ENCODE measurements at regions not wholly inside any gene's neighbourhood (a gene's known extent, or its start where the extent isn't known, plus 50 kb on each side); places are given as distances from the start of the nearest gene placed in this dataset.

DNA sequence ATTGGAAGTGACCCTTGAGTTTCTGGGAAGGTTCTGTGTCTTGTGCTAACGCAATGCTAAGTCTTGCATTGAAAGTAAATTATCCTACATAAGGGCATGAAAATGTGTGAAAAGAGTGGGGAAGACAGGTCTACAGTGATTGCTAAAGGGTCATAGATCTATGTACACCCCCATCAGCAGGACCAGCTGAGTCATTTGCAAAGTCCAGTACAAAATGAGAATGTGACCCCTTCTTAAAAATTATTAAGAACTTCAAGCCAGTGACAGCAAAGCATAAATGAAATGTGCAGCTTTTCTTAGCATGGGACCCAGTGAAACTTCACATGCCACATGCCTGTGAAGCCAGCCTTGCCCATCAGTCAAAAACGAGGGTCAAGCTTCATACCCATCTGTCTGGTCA lies 640.7 kb upstream of the MKI67 start (continued):
- no peak for TF ChIP-seq NONO (IDR thresholded peaks at IDR 0.05; ENCODE audit: low read depth in 2 of 2, low read length in 1 of 2)

DNA sequence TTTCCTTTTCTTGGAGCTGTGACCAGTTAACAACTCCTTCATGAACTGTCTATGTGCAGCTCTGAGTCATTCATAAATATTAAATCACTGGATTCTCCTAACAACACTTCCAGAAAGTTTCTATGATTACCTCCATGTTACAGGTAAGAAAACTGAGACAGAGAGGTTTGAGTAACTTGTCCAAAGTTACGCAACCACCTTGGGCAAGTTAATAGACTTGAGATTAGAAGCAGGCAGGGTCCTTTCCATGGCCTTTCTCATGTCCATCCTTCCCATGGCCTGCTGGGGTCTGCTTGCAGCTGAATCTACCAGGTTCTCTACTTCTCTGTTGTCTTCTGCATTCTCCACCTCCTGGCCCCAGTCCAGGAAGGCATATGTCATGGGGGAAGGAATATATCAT lies 648.8 kb upstream of the MKI67 start:
- no peaks in the 10 kb centered on the region; a peak in 2 of 5 replicates for H3K27me3 ChIP-seq (ENCODE audit: control insufficient read depth in 2 of 2, insufficient read depth in 2 of 2, low read length in 2 of 2)
- H3K9ac ChIP-seq (ENCODE audit: insufficient read depth in 1 of 2, low read depth in 2 of 2, low read length in 2 of 2) = no peak overlapping the region
- no peaks in the 10 kb centered on the region for H3K79me2 ChIP-seq (ENCODE audit: control insufficient read depth, insufficient read depth, low read length)
- no peak for ATAC-seq
- H3K27ac ChIP-seq (ENCODE audit: extremely low read depth, low read depth, low read length) = no peak overlapping the region
- in situ Hi-C loops (cut with MboI) = no loop called here
- no peaks in the 10 kb centered on the region for H3K9me3 ChIP-seq (replicated peaks; ENCODE audit: control insufficient read depth, insufficient read depth, low read depth, low read length)
- H3K9me1 ChIP-seq (ENCODE audit: control insufficient read depth, insufficient read depth, low read length) = no peaks in the 10 kb centered on the region
- TF ChIP-seq, protein P1, sequence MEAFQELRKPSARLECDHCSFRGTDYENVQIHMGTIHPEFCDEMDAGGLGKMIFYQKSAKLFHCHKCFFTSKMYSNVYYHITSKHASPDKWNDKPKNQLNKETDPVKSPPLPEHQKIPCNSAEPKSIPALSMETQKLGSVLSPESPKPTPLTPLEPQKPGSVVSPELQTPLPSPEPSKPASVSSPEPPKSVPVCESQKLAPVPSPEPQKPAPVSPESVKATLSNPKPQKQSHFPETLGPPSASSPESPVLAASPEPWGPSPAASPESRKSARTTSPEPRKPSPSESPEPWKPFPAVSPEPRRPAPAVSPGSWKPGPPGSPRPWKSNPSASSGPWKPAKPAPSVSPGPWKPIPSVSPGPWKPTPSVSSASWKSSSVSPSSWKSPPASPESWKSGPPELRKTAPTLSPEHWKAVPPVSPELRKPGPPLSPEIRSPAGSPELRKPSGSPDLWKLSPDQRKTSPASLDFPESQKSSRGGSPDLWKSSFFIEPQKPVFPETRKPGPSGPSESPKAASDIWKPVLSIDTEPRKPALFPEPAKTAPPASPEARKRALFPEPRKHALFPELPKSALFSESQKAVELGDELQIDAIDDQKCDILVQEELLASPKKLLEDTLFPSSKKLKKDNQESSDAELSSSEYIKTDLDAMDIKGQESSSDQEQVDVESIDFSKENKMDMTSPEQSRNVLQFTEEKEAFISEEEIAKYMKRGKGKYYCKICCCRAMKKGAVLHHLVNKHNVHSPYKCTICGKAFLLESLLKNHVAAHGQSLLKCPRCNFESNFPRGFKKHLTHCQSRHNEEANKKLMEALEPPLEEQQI (IDR thresholded peaks at IDR 0.05) = no peak
- TF ChIP-seq CEBPG (CRISPR knock-in tag; IDR thresholded peaks at IDR 0.05) (no peak), CEBPG (tag; conservative IDR thresholded peaks at IDR 0.05 in 1 of 2, IDR thresholded peaks at IDR 0.05 in 1 of 2) (peak in 1 of 2 experiments; percentile 48; a peak in 2 of 4 replicates), HDAC1 (IDR thresholded peaks at IDR 0.05) (no peak), ZNF766 (CRISPR knock-in tag; conservative IDR thresholded peaks at IDR 0.05) (no peak)
- no peak overlapping the region for H3K4me2 ChIP-seq (ENCODE audit: insufficient read depth, low read length)
- no peak overlapping the region for H3K4me3 ChIP-seq
- no peaks in the 10 kb centered on the region for H4K20me1 ChIP-seq (replicated peaks; ENCODE audit: control insufficient read depth, insufficient read depth, low read length)
- no peak for FAIRE-seq
- no peaks in the 10 kb centered on the region for H3K36me3 ChIP-seq (ENCODE audit: control insufficient read depth, insufficient read depth, low read length)
- intact Hi-C loops (cut with micrococcal nuclease) = no loop called here
- H3K4me1 ChIP-seq (replicated peaks in 1 of 2; ENCODE audit: control insufficient read depth in 2 of 2, insufficient read depth in 2 of 2, low read length in 2 of 2) = no peaks in the 10 kb centered on the region
- DNase-seq (ENCODE audit: extremely low read depth in 1 of 4, low spot score in 3 of 4) = no peak
- POLR2A ChIA-PET = interaction anchor here (0.9 kb wide), 1 partner anchor 8 kb away, joined by 3 read pairs; no protein-coding TSS in a partner anchor
- WGBS (ENCODE audit: insufficient coverage, low coverage, missing lambda C conversion rate) = 29% methylated on average over 1 of the region's 1 CpG
- BruUV-seq (replicated peaks) = no TSS peak
- no peak overlapping the region for H2AFZ ChIP-seq (ENCODE audit: low read depth, low read length)
- CTCF ChIA-PET (ENCODE audit: low intra/inter-chr PET ratio) = no interaction called here

All from K562 (cell line).